ENCODE measurements at regions not wholly inside any gene's neighbourhood (a gene's known extent, or its start where the extent isn't known, plus 50 kb on each side); places are given as distances from the start of the nearest gene placed in this dataset.

DNA sequence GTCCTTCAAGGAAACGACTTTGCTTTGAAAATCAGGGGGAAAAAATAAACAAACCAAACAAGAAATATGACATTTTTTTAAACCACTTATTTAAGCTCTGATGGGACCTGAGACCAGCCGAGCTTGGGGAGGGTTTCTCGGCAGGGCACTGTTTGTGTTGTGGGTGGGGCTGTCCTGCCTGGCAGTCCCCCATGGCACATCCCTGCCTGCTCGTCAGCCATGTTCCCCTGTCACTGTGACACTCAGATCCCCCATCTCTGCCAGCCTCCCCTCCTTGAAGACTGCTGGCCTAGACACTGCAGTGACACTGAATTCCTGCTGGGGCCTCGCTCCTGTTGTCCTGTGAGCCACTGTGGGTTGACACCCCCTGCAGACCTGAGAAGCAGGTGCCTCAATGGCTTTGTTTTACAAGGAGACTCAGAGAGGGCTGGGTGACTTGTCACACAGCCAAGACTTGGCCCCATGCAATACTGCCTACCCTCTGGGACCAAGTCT lies 95.1 kb upstream of the PTPN1 start:
- no peak for ATAC-seq
- TF ChIP-seq, protein P1, sequence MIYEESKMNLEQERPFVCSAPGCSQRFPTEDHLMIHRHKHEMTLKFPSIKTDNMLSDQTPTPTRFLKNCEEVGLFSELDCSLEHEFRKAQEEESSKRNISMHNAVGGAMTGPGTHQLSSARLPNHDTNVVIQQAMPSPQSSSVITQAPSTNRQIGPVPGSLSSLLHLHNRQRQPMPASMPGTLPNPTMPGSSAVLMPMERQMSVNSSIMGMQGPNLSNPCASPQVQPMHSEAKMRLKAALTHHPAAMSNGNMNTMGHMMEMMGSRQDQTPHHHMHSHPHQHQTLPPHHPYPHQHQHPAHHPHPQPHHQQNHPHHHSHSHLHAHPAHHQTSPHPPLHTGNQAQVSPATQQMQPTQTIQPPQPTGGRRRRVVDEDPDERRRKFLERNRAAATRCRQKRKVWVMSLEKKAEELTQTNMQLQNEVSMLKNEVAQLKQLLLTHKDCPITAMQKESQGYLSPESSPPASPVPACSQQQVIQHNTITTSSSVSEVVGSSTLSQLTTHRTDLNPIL (CRISPR knock-in tag; IDR thresholded peaks at IDR 0.05; ENCODE audit: low read depth), result no peak
- TF ChIP-seq BACH2 (CRISPR knock-in tag; IDR thresholded peaks at IDR 0.05; ENCODE audit: borderline replicate concordance) (no peak), ZNF8 (CRISPR knock-in tag; IDR thresholded peaks at IDR 0.05) (no peak), ZFP30 (CRISPR knock-in tag; IDR thresholded peaks at IDR 0.05) (no peak), ZC3H10 (CRISPR knock-in tag; IDR thresholded peaks at IDR 0.05) (no peak), ZNF70 (CRISPR knock-in tag; IDR thresholded peaks at IDR 0.05) (no peak)

DNA sequence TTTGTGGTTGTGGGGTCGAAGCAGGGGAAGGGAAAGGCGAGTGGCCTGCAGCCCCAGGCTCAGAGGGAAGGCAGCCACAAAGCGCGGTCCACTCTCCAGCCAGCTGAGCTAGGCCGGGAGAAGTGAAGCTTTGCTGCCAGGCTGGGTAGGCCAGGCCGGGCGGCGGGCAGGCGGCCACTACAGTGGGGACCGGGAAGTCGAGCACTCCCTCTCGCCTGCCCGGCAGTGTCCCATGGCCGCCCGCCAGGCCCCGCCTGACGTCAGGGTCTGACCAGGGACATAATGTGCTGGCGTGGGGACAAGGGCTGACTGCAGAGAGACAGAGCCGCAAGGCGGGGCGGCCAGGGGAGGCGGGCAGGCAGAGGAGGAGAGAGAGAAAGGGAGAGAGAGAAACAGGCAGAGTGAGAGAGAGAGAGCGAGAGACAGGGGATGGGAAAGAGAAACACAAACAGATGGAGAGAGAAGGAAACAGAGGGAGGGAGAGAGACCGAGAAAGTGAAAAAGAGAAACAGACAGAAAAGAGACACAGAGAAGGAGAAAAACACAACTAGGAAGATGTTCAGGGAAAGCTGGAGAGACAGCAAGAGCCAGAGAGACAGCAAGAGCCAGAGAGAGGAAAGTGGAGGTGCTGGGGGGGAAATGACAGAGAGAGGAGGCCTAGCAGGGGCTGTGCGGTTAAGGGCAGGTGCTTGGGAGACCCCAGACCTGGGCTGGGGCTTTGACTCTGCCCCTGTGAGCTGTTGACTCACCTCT lies 94.5 kb upstream of the PTPN1 start:
- TF ChIP-seq ISL1 (CRISPR knock-in tag; IDR thresholded peaks at IDR 0.05) (no peak), OSR1 (CRISPR knock-in tag; IDR thresholded peaks at IDR 0.05) (no peak), PPARA (CRISPR knock-in tag; IDR thresholded peaks at IDR 0.05; ENCODE audit: borderline replicate concordance) (no peak), ZNF8 (CRISPR knock-in tag; IDR thresholded peaks at IDR 0.05) (no peak), ARNTL (CRISPR knock-in tag; IDR thresholded peaks at IDR 0.05; ENCODE audit: borderline replicate concordance, low read depth) (no peak), TOX (CRISPR knock-in tag; IDR thresholded peaks at IDR 0.05; ENCODE audit: borderline replicate concordance) (no peak), SNAI2 (CRISPR knock-in tag; IDR thresholded peaks at IDR 0.05) (no peak), ZFP3 (CRISPR knock-in tag; IDR thresholded peaks at IDR 0.05) (peak; percentile 77; the same call in 1 of the 2 replicates), ZC3H10 (CRISPR knock-in tag; IDR thresholded peaks at IDR 0.05) (no peak), ZFP30 (CRISPR knock-in tag; IDR thresholded peaks at IDR 0.05) (no peak), CSDC2 (CRISPR knock-in tag; IDR thresholded peaks at IDR 0.05) (no peak), TCF4 (CRISPR knock-in tag; IDR thresholded peaks at IDR 0.05; ENCODE audit: borderline replicate concordance) (0 out of 2 replicates have a peak, but pooled peaks have one; percentile 14), BACH2 (CRISPR knock-in tag; IDR thresholded peaks at IDR 0.05; ENCODE audit: borderline replicate concordance) (no peak), ZNF565 (CRISPR knock-in tag; conservative IDR thresholded peaks at IDR 0.05; ENCODE audit: low read depth) (0 out of 2 replicates have a peak, but pooled peaks have one; percentile 29), GLIS3 (CRISPR knock-in tag; IDR thresholded peaks at IDR 0.05) (0 out of 2 replicates have a peak, but pooled peaks have one; percentile 17), ESRRG (CRISPR knock-in tag; IDR thresholded peaks at IDR 0.05) (no peak), RARB (CRISPR knock-in tag; IDR thresholded peaks at IDR 0.05) (no peak), ZNF70 (CRISPR knock-in tag; IDR thresholded peaks at IDR 0.05) (no peak)
- TF ChIP-seq, protein P1 (CRISPR knock-in tag; IDR thresholded peaks at IDR 0.05; ENCODE audit: low read depth), result no peak
- TF ChIP-seq, protein P2, sequence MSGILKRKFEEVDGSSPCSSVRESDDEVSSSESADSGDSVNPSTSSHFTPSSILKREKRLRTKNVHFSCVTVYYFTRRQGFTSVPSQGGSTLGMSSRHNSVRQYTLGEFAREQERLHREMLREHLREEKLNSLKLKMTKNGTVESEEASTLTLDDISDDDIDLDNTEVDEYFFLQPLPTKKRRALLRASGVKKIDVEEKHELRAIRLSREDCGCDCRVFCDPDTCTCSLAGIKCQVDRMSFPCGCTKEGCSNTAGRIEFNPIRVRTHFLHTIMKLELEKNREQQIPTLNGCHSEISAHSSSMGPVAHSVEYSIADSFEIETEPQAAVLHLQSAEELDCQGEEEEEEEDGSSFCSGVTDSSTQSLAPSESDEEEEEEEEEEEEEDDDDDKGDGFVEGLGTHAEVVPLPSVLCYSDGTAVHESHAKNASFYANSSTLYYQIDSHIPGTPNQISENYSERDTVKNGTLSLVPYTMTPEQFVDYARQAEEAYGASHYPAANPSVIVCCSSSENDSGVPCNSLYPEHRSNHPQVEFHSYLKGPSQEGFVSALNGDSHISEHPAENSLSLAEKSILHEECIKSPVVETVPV (CRISPR knock-in tag; IDR thresholded peaks at IDR 0.05), result no peak
- TF ChIP-seq, protein P3, sequence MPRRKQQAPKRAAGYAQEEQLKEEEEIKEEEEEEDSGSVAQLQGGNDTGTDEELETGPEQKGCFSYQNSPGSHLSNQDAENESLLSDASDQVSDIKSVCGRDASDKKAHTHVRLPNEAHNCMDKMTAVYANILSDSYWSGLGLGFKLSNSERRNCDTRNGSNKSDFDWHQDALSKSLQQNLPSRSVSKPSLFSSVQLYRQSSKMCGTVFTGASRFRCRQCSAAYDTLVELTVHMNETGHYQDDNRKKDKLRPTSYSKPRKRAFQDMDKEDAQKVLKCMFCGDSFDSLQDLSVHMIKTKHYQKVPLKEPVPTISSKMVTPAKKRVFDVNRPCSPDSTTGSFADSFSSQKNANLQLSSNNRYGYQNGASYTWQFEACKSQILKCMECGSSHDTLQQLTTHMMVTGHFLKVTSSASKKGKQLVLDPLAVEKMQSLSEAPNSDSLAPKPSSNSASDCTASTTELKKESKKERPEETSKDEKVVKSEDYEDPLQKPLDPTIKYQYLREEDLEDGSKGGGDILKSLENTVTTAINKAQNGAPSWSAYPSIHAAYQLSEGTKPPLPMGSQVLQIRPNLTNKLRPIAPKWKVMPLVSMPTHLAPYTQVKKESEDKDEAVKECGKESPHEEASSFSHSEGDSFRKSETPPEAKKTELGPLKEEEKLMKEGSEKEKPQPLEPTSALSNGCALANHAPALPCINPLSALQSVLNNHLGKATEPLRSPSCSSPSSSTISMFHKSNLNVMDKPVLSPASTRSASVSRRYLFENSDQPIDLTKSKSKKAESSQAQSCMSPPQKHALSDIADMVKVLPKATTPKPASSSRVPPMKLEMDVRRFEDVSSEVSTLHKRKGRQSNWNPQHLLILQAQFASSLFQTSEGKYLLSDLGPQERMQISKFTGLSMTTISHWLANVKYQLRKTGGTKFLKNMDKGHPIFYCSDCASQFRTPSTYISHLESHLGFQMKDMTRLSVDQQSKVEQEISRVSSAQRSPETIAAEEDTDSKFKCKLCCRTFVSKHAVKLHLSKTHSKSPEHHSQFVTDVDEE (CRISPR knock-in tag; IDR thresholded peaks at IDR 0.05), result peak; percentile 43; the same call in 1 of the 2 replicates
- TF ChIP-seq, protein P4, sequence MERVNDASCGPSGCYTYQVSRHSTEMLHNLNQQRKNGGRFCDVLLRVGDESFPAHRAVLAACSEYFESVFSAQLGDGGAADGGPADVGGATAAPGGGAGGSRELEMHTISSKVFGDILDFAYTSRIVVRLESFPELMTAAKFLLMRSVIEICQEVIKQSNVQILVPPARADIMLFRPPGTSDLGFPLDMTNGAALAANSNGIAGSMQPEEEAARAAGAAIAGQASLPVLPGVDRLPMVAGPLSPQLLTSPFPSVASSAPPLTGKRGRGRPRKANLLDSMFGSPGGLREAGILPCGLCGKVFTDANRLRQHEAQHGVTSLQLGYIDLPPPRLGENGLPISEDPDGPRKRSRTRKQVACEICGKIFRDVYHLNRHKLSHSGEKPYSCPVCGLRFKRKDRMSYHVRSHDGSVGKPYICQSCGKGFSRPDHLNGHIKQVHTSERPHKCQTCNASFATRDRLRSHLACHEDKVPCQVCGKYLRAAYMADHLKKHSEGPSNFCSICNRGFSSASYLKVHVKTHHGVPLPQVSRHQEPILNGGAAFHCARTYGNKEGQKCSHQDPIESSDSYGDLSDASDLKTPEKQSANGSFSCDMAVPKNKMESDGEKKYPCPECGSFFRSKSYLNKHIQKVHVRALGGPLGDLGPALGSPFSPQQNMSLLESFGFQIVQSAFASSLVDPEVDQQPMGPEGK (CRISPR knock-in tag; IDR thresholded peaks at IDR 0.05; ENCODE audit: borderline replicate concordance), result no peak
- TF ChIP-seq, protein P5, sequence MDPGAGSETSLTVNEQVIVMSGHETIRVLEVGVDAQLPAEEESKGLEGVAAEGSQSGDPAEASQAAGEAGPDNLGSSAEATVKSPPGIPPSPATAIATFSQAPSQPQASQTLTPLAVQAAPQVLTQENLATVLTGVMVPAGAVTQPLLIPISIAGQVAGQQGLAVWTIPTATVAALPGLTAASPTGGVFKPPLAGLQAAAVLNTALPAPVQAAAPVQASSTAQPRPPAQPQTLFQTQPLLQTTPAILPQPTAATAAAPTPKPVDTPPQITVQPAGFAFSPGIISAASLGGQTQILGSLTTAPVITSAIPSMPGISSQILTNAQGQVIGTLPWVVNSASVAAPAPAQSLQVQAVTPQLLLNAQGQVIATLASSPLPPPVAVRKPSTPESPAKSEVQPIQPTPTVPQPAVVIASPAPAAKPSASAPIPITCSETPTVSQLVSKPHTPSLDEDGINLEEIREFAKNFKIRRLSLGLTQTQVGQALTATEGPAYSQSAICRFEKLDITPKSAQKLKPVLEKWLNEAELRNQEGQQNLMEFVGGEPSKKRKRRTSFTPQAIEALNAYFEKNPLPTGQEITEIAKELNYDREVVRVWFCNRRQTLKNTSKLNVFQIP (CRISPR knock-in tag; IDR thresholded peaks at IDR 0.05; ENCODE audit: borderline replicate concordance, low read depth), result no peak
- peak; percentile 84 for ATAC-seq

Measured in SK-N-SH treated with all-trans-retinoic acid at 6 μM for 48 hours (cell line).